ENCODE measurements at regions not wholly inside any gene's neighbourhood (a gene's known extent, or its start where the extent isn't known, plus 50 kb on each side); places are given as distances from the start of the nearest gene placed in this dataset.

DNA sequence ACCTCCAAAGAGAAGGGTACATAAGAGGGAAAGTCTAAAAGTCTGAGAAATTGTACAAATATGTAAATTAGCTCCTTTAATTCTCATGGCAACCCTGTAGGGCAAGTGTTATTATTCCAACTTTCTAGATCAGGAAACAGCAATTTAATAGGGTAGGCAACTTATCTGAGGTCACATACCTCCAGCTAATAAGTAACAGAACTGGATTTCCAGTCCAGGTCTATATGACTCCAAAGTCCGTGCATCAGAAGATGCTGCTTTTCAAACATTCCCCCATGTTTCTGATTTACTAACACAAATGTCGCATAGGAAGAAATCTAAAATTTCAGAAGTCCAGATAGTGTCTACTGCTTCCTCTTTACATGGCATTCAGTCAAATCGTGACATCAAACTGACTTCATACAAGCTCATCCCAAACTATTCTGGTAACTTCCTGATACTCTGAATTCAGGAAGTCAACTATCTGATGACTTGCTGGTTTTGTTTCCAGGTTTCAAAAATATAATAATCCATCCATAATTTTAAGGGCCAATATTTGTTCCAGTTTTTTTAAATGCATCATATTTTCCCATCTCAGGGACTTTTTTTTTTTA lies 419.3 kb upstream of the ACVR2A start:
- Histone ChIP-seq H3K27me3 (ENCODE audit: insufficient read depth, low read length) (no peaks in the 10 kb centered on the region), H3K4me2 (ENCODE audit: low read length) (no peak overlapping the region), H3K9me3 (ENCODE audit: control insufficient read depth in 1 of 2, insufficient read depth in 1 of 2, low read depth in 1 of 2, low read length in 2 of 2) (no peaks in the 10 kb centered on the region), H3K4me1 (ENCODE audit: control insufficient read depth in 1 of 2, insufficient read depth in 2 of 2, low read length in 2 of 2) (no peaks in the 10 kb centered on the region; a peak in 1 of 4 replicates), H3K9me2 (ENCODE audit: insufficient read depth) (no peaks in the 10 kb centered on the region), H2AFZ (ENCODE audit: low read depth, low read length, poor library complexity, severe bottlenecking) (no peak overlapping the region), H3K4me3 (replicated peaks in 1 of 2; ENCODE audit: low read depth in 1 of 2, low read length in 2 of 2) (no peak overlapping the region), H4K20me1 (ENCODE audit: insufficient read depth) (no peaks in the 10 kb centered on the region), H3K36me3 (ENCODE audit: control insufficient read depth in 1 of 2, insufficient read depth in 2 of 2, low read length in 2 of 2) (no peaks in the 10 kb centered on the region), H3K9ac (ENCODE audit: low read length) (no peak overlapping the region), H3K27ac (ENCODE audit: low read depth, low read length) (no peak overlapping the region), H3K79me2 (ENCODE audit: insufficient read depth, low read length) (no peaks in the 10 kb centered on the region)
- intact Hi-C loops (cut with micrococcal nuclease), result no loop called here
- ChIA-PET CTCF (no interaction called here), RAD21 (ENCODE audit: low non-redundant PET in 1 of 2, low total read pairs in 2 of 2, uncharacterized antibody in 2 of 2, unreplicated experiment in 2 of 2) (no interaction called here), POLR2A (no interaction called here)
- ATAC-seq (no peak), DNase-seq (ENCODE audit: low read depth, low spot score) (no peak)
- TF ChIP-seq RAD21 (IDR thresholded peaks at IDR 0.05; ENCODE audit: low read depth) (no peak), JUND (IDR thresholded peaks at IDR 0.05) (no peak), YY1 (IDR thresholded peaks at IDR 0.05; ENCODE audit: extremely low read depth, insufficient replicate concordance, low read depth, low read length) (no peak), CBX3 (IDR thresholded peaks at IDR 0.05; ENCODE audit: low read depth) (no peak), ZNF274 (IDR thresholded peaks at IDR 0.05; ENCODE audit: low read depth, low read length) (no peak), FOSL1 (IDR thresholded peaks at IDR 0.05; ENCODE audit: low read depth) (no peak), SP1 (IDR thresholded peaks at IDR 0.05; ENCODE audit: low read depth) (no peak)
- TF ChIP-seq, protein P1, sequence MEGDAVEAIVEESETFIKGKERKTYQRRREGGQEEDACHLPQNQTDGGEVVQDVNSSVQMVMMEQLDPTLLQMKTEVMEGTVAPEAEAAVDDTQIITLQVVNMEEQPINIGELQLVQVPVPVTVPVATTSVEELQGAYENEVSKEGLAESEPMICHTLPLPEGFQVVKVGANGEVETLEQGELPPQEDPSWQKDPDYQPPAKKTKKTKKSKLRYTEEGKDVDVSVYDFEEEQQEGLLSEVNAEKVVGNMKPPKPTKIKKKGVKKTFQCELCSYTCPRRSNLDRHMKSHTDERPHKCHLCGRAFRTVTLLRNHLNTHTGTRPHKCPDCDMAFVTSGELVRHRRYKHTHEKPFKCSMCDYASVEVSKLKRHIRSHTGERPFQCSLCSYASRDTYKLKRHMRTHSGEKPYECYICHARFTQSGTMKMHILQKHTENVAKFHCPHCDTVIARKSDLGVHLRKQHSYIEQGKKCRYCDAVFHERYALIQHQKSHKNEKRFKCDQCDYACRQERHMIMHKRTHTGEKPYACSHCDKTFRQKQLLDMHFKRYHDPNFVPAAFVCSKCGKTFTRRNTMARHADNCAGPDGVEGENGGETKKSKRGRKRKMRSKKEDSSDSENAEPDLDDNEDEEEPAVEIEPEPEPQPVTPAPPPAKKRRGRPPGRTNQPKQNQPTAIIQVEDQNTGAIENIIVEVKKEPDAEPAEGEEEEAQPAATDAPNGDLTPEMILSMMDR (IDR thresholded peaks at IDR 0.05 in 2 of 3, conservative IDR thresholded peaks at IDR 0.05 in 1 of 3; ENCODE audit: borderline replicate concordance in 1 of 3, insufficient read depth in 1 of 3, low read depth in 2 of 3, low read length in 2 of 3), result no peak
- TF ChIP-seq, protein P2, sequence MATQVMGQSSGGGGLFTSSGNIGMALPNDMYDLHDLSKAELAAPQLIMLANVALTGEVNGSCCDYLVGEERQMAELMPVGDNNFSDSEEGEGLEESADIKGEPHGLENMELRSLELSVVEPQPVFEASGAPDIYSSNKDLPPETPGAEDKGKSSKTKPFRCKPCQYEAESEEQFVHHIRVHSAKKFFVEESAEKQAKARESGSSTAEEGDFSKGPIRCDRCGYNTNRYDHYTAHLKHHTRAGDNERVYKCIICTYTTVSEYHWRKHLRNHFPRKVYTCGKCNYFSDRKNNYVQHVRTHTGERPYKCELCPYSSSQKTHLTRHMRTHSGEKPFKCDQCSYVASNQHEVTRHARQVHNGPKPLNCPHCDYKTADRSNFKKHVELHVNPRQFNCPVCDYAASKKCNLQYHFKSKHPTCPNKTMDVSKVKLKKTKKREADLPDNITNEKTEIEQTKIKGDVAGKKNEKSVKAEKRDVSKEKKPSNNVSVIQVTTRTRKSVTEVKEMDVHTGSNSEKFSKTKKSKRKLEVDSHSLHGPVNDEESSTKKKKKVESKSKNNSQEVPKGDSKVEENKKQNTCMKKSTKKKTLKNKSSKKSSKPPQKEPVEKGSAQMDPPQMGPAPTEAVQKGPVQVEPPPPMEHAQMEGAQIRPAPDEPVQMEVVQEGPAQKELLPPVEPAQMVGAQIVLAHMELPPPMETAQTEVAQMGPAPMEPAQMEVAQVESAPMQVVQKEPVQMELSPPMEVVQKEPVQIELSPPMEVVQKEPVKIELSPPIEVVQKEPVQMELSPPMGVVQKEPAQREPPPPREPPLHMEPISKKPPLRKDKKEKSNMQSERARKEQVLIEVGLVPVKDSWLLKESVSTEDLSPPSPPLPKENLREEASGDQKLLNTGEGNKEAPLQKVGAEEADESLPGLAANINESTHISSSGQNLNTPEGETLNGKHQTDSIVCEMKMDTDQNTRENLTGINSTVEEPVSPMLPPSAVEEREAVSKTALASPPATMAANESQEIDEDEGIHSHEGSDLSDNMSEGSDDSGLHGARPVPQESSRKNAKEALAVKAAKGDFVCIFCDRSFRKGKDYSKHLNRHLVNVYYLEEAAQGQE (IDR thresholded peaks at IDR 0.05; ENCODE audit: low read depth), result no peak
- no TSS peak for BruUV-seq (replicated peaks)
